ENCODE measurements at regions not wholly inside any gene's neighbourhood (a gene's known extent, or its start where the extent isn't known, plus 50 kb on each side); places are given as distances from the start of the nearest gene placed in this dataset.
"Not testable (repeated sequence)": the region's sequence is repeated elsewhere in the genome, so short reads cannot be mapped to it uniquely, and the experiment has no call there.

DNA sequence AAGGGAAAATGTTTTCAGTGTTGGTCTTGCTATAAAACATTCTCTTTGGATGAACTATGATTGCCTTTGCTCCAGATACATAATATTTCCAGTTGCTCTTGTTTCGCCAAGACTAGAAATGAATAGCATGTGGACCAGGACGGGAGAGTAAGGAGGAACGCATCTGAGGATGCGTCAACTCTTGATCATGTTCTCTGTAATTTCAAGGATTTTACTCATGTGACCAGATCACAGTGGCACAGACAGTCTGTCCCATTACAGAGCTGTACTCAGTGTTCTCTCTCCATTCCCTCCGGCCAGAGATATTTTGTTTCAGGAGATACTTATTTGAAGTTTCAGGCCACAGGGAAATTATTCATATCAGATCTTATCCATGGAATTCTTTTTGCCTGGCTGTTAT lies 266.6 kb downstream of the MID1IP1 start:
- TF ChIP-seq, protein P1, sequence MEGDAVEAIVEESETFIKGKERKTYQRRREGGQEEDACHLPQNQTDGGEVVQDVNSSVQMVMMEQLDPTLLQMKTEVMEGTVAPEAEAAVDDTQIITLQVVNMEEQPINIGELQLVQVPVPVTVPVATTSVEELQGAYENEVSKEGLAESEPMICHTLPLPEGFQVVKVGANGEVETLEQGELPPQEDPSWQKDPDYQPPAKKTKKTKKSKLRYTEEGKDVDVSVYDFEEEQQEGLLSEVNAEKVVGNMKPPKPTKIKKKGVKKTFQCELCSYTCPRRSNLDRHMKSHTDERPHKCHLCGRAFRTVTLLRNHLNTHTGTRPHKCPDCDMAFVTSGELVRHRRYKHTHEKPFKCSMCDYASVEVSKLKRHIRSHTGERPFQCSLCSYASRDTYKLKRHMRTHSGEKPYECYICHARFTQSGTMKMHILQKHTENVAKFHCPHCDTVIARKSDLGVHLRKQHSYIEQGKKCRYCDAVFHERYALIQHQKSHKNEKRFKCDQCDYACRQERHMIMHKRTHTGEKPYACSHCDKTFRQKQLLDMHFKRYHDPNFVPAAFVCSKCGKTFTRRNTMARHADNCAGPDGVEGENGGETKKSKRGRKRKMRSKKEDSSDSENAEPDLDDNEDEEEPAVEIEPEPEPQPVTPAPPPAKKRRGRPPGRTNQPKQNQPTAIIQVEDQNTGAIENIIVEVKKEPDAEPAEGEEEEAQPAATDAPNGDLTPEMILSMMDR (IDR thresholded peaks at IDR 0.05; ENCODE audit: poor library complexity, severe bottlenecking): no peak
- TF ChIP-seq POLR2AphosphoS5 (IDR thresholded peaks at IDR 0.05): no peak
- no peak for TF ChIP-seq RAD21 (conservative IDR thresholded peaks at IDR 0.05)
- TF ChIP-seq MXI1 (conservative IDR thresholded peaks at IDR 0.05; ENCODE audit: poor library complexity, severe bottlenecking): no peak
- no peak for TF ChIP-seq EZH2 (IDR thresholded peaks at IDR 0.05; ENCODE audit: borderline replicate concordance, insufficient read depth, low read length, poor library complexity, severe bottlenecking)
- no peak for TF ChIP-seq EP300 (conservative IDR thresholded peaks at IDR 0.05; ENCODE audit: poor library complexity, severe bottlenecking)
- no peak for TF ChIP-seq TAF1 (IDR thresholded peaks at IDR 0.05; ENCODE audit: low read depth)
- TF ChIP-seq, protein P2, sequence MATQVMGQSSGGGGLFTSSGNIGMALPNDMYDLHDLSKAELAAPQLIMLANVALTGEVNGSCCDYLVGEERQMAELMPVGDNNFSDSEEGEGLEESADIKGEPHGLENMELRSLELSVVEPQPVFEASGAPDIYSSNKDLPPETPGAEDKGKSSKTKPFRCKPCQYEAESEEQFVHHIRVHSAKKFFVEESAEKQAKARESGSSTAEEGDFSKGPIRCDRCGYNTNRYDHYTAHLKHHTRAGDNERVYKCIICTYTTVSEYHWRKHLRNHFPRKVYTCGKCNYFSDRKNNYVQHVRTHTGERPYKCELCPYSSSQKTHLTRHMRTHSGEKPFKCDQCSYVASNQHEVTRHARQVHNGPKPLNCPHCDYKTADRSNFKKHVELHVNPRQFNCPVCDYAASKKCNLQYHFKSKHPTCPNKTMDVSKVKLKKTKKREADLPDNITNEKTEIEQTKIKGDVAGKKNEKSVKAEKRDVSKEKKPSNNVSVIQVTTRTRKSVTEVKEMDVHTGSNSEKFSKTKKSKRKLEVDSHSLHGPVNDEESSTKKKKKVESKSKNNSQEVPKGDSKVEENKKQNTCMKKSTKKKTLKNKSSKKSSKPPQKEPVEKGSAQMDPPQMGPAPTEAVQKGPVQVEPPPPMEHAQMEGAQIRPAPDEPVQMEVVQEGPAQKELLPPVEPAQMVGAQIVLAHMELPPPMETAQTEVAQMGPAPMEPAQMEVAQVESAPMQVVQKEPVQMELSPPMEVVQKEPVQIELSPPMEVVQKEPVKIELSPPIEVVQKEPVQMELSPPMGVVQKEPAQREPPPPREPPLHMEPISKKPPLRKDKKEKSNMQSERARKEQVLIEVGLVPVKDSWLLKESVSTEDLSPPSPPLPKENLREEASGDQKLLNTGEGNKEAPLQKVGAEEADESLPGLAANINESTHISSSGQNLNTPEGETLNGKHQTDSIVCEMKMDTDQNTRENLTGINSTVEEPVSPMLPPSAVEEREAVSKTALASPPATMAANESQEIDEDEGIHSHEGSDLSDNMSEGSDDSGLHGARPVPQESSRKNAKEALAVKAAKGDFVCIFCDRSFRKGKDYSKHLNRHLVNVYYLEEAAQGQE (IDR thresholded peaks at IDR 0.05; ENCODE audit: borderline replicate concordance): no peak
- TF ChIP-seq SMC3 (conservative IDR thresholded peaks at IDR 0.05; ENCODE audit: poor library complexity): no peak
- Histone ChIP-seq H3K27ac (ENCODE audit: low read length) (no peak overlapping the region), H3F3A (ENCODE audit: insufficient read depth, low read length, poor library complexity, severe bottlenecking) (no peaks in the 10 kb centered on the region), H3K9me2 (ENCODE audit: insufficient read depth, low read length) (no peaks in the 10 kb centered on the region), H3K9ac (ENCODE audit: low read length) (no peak overlapping the region), H3K4me2 (ENCODE audit: low read length) (no peak overlapping the region), H3K4me3 (ENCODE audit: low read length) (no peak overlapping the region), H3K36me3 (ENCODE audit: insufficient read depth, low read length) (no peaks in the 10 kb centered on the region), H3K27me3 (ENCODE audit: insufficient read depth, low read depth, low read length) (no peaks in the 10 kb centered on the region), H4K20me1 (ENCODE audit: insufficient read depth) (no peaks in the 10 kb centered on the region), H3K9me3 (ENCODE audit: low read length) (no peaks in the 10 kb centered on the region), H2AFZ (ENCODE audit: low read depth, low read length) (no peak overlapping the region), H3K79me2 (replicated peaks; ENCODE audit: insufficient read depth, low read length) (no peaks in the 10 kb centered on the region)

DNA sequence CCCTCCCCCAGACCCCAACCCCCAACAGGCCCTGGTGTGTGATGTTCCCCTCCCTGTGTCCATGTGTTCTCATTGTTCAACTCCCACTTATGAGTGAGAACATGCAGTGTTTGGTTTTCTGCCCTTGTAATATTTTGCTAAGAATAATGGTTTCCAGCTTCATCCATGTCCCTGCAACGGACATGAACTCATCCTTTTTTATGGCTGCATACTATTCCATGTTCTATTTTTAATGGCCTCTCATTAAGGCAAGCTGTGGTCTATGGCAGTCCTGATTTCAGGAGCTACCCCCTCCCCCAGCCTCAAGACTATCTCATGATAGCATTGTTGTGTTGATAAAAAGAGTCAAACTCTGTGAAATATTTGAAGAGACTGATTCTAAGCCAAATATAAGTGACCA lies 267.4 kb downstream of the MID1IP1 start:
- not testable (repeated sequence) for H3K9me3 ChIP-seq (ENCODE audit: low read length); H3K9ac ChIP-seq (ENCODE audit: low read length); H3K27me3 ChIP-seq (ENCODE audit: insufficient read depth, low read depth, low read length); H3K36me3 ChIP-seq (ENCODE audit: insufficient read depth, low read length); H3K79me2 ChIP-seq (replicated peaks; ENCODE audit: insufficient read depth, low read length); H3K27ac ChIP-seq (ENCODE audit: low read length); H2AFZ ChIP-seq (ENCODE audit: low read depth, low read length); H3K4me3 ChIP-seq (ENCODE audit: low read length); H3K9me2 ChIP-seq (ENCODE audit: insufficient read depth, low read length); H4K20me1 ChIP-seq (ENCODE audit: insufficient read depth); H3F3A ChIP-seq (ENCODE audit: insufficient read depth, low read length, poor library complexity, severe bottlenecking); H3K4me2 ChIP-seq (ENCODE audit: low read length)

DNA sequence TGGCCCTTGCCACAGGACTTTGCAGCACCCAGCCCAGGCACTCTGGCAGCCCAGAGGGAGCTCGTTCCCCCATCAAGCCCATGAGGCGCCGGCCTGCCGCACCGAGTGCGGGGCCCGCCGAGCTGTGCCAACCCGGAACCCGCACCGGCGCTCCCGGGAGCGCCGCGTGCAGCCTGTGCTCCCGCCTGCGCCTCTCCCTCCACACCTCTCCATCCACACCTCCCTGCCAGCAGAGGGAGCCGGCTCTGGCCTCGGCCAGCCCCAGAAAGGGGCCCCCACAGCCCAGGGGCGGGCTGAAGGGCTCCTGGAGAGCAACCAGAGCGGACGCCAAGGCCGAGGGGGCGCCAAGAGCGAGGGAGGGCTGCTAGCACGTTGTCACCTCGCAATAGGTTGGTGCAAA lies 268.8 kb downstream of the MID1IP1 start:
- Histone ChIP-seq H3K9me3 (ENCODE audit: low read length) (no peaks in the 10 kb centered on the region), H3K36me3 (ENCODE audit: insufficient read depth, low read length) (no peaks in the 10 kb centered on the region), H3K4me2 (ENCODE audit: low read length) (no peak overlapping the region), H3F3A (ENCODE audit: insufficient read depth, low read length, poor library complexity, severe bottlenecking) (no peaks in the 10 kb centered on the region), H3K79me2 (replicated peaks; ENCODE audit: insufficient read depth, low read length) (no peaks in the 10 kb centered on the region), H3K27ac (ENCODE audit: low read length) (no peak overlapping the region), H2AFZ (ENCODE audit: low read depth, low read length) (no peak overlapping the region), H3K4me3 (ENCODE audit: low read length) (no peak overlapping the region), H3K9ac (ENCODE audit: low read length) (no peak overlapping the region), H4K20me1 (ENCODE audit: insufficient read depth) (no peaks in the 10 kb centered on the region), H3K9me2 (ENCODE audit: insufficient read depth, low read length) (no peaks in the 10 kb centered on the region), H3K27me3 (ENCODE audit: insufficient read depth, low read depth, low read length) (no peaks in the 10 kb centered on the region)
- TF ChIP-seq RAD21 (conservative IDR thresholded peaks at IDR 0.05) (no peak), MXI1 (conservative IDR thresholded peaks at IDR 0.05; ENCODE audit: poor library complexity, severe bottlenecking) (no peak)
